GM12892 (cell line): ENCODE measurements at regions not wholly inside any gene's neighbourhood (a gene's known extent, or its start where the extent isn't known, plus 50 kb on each side); places are given as distances from the start of the nearest gene placed in this dataset.

Source experiments
- POLR2A ChIP-seq: IDR thresholded peaks from 2 replicates; pipeline ENCODE4 v1.6.1; 2011; ENCODE audit warnings: low read depth, low read length, control low read depth
- POLR2AphosphoS5 ChIP-seq: IDR thresholded peaks from 2 replicates; pipeline ENCODE4 v1.6.1; 2011; ENCODE audit warnings: low read depth, low read length, control low read depth
- TAF1 ChIP-seq: IDR thresholded peaks from 2 replicates; pipeline ENCODE4 v1.6.1; 2011; ENCODE audit warnings: low read depth, mild to moderate bottlenecking, control low read depth, low read length, borderline replicate concordance

DNA sequence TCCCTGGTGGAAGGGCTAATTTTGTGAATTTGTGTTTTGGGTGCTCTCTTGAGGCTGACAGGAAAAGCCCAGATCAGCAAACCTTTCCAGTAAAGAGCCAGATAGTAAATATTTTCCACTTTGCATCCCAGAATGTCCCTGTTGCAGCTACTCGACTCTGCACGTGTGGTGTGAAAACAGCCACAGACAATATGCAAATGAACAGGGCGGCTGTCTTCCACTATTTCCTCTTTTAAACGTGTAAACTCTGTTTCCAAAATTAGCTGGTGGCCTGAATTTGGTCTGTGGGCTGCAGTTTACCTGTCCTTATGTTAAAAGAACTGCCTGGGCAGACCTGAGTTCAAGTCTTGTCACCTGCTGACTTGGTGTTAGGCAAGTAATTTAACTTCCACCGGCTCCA lies 202.7 kb downstream of the EDEM1 start:
- TF ChIP-seq TAF1 (no peak), POLR2A (no peak), POLR2AphosphoS5 (no peak)
